Heart right ventricle (tissue), 16 donors: ENCODE measurements at regions not wholly inside any gene's neighbourhood (a gene's known extent, or its start where the extent isn't known, plus 50 kb on each side); places are given as distances from the start of the nearest gene placed in this dataset.

Experiments
- ATAC-seq, 8 donors: fragments of 200-7000 bp; cut with Tn5 transposase; one replicate each; pipeline ENCODE4 v1.9.1; 2020; ENCODE audit warnings: mild to moderate bottlenecking in 8 of 8, moderate library complexity in 8 of 8, moderate number of reproducible peaks in 1 of 8
- DNase-seq, 2 donors: peaks; one replicate each; pipeline ENCODE4 v3.0.0-alpha.2; 2020
- H3K27ac ChIP-seq, 10 donors: fragments of 200-600 bp; sonication (generic) in 2 of 10; one replicate each; pipeline versions ENCODE4 v1.5.0 to v1.8.0; 2020 to 2022; ENCODE audit warnings: mild to moderate bottlenecking in 3 of 10
- H3K27me3 ChIP-seq, 7 donors: fragments of 200-600 bp; one replicate each; pipeline ENCODE4 v1.8.0; 2021 to 2022; ENCODE audit warnings: mild to moderate bottlenecking in 2 of 7
- H3K36me3 ChIP-seq, 9 donors: fragments of 200-600 bp; sonication (generic) in 1 of 9; one replicate each; pipeline versions ENCODE4 v1.5.0 to v1.8.0; 2020 to 2022; ENCODE audit warnings: mild to moderate bottlenecking in 2 of 9
- H3K4me1 ChIP-seq, 9 donors: fragments of 200-600 bp; sonication (generic) in 1 of 9; one replicate each; pipeline versions ENCODE4 v1.5.0 to v1.8.0; 2020 to 2022; ENCODE audit warnings: mild to moderate bottlenecking in 4 of 9
- H3K4me3 ChIP-seq, 10 donors: fragments of 200-600 bp; sonication (generic) in 2 of 10; one replicate each; pipeline versions ENCODE4 v1.5.0 to v1.8.0; 2020 to 2022; ENCODE audit warnings: mild to moderate bottlenecking in 7 of 10, moderate library complexity in 2 of 10
- H3K9me3 ChIP-seq, 11 donors: fragments of 200-600 bp in 10 of 11; sonication (generic) in 2 of 11; one replicate each; pipeline versions ENCODE4 v1.5.0 to v1.8.0; 2013 to 2022; ENCODE audit warnings: mild to moderate bottlenecking in 2 of 11, control low read depth in 1 of 11, moderate library complexity in 1 of 11
- WGBS, 2 donors: extraction: QIAGEN DNeasy Blood & Tissue Kit; methylation state at CpG; one replicate each; pipeline ENCODE4 v1.1.7; 2013; ENCODE audit warnings: inconsistent platforms in 1 of 2; 5-methylcytosine and 5-hydroxymethylcytosine counted together
- intact Hi-C, 10 donors: fragments of 100-400 bp; cut with DNase I; formaldehyde crosslinking; loops; one replicate each; pipeline versions ENCODE4 v1.11.1 to v1.14.2; 2022
- TF ChIP-seq, protein P1 (sequence below), 9 donors: fragments of 200-600 bp; sonication (generic) in 2 of 9; IDR thresholded peaks; one replicate each; pipeline versions ENCODE4 v1.5.0 to v1.8.0; 2021 to 2022; ENCODE audit warnings: antibody characterized with exemption in 9 of 9, mild to moderate bottlenecking in 5 of 9, moderate library complexity in 1 of 9
- donor health status: Arrhythmogenic right ventricular cardiomyopathy.
- donor health status: ischemic (EF 13 %, LVEDD 7.1; RV severe dilation, severe dysfunction).
- donor health status: healthy with polysubstance abuse.
- donor health status: DM: no; HTN: yes; CAD: no.
- donor health status: DM: no; HTN: no; CAD: no.
- donor health status: ischemic (EF 25% LVEDD 6.9; RV normal size, moderate dysfunction).
- donor health status: ischemic (EF 25% LVEDD 5.7; RV mildly dilated, moderate dysfunction).
- donor health status: healthy.
- donor health status: DM: yes; HTN: yes; CAD: no.
- donor health status: Ischemic cardiomyopathy.
- donor health status: ischemic (EF 35%, LVEDD 5.7; RV mildly dilated, moderate dysfunction).
- donor health status: nonischemic (EF 11% LVEDD 7.7; RV severe dilation, severe dysfunction).
- donor health status: DM: yes; HTN: yes; CAD: no.
- donor health status: PGD.
- donor health status: ischemic (EF 29% LVEDD 5.4; RV normal size, mild dysfunction).
- donor health status: nonischemic (EF 23%, LVEDD 6.1; RV moderate dilation, normal function).

DNA sequence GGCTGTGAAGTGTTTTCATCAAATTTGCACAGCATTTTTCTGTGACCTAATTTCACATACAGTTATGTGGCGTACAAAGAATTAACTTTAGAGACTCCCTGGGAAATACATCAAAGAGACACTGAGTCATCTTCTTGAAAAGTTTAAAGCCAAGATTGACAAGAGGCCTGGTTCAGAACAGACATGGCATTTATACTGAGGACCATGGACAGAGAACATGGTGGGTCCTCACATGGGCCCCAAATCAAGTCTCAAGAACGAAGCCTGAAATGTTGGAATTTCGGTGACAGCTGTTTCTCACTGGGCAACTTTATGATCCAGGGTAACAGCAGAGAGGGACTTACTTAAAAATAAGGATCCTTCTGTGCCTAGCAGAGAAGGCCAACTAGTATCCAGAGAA lies 311.5 kb upstream of the KCNJ16 start:
- 70 to 75% methylated on average over 3 of the region's 3 CpGs for WGBS, 2 donors
- H3K36me3 ChIP-seq = no peaks in the 10 kb centered on the region
- no peak for ATAC-seq

DNA sequence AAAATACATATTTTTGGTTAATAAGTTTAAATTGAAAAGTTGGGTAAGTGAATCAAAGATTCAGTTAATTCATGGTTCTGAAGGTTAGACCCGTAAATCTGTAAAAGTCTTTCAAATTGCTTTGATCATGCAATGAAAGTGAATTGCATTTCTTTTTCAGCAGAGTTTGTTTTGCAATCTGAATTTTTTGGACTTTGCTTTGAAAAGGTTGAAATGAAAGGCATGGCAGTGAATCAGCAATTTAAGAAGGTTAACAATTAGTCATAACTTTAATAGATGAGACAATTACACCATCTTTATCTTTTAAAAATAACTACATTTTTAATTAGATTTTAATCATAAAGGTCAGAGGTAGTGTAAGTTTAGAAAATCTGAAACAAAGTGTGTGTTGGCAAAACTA lies 310.9 kb upstream of the KCNJ16 start:
- 85 to 92% methylated on average over 1 of the region's 1 CpG for WGBS, 2 donors
- Histone ChIP-seq H3K27ac (no peak overlapping the region), H3K4me3 (no peak overlapping the region), H3K4me1 (no peaks in the 10 kb centered on the region), H3K9me3 (no peaks in the 10 kb centered on the region), H3K27me3 (no peaks in the 10 kb centered on the region), H3K36me3 (no peaks in the 10 kb centered on the region)
- ATAC-seq (no peak), DNase-seq (no peak)
- intact Hi-C loops = no loop called here
- TF ChIP-seq, protein P1, sequence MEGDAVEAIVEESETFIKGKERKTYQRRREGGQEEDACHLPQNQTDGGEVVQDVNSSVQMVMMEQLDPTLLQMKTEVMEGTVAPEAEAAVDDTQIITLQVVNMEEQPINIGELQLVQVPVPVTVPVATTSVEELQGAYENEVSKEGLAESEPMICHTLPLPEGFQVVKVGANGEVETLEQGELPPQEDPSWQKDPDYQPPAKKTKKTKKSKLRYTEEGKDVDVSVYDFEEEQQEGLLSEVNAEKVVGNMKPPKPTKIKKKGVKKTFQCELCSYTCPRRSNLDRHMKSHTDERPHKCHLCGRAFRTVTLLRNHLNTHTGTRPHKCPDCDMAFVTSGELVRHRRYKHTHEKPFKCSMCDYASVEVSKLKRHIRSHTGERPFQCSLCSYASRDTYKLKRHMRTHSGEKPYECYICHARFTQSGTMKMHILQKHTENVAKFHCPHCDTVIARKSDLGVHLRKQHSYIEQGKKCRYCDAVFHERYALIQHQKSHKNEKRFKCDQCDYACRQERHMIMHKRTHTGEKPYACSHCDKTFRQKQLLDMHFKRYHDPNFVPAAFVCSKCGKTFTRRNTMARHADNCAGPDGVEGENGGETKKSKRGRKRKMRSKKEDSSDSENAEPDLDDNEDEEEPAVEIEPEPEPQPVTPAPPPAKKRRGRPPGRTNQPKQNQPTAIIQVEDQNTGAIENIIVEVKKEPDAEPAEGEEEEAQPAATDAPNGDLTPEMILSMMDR (IDR thresholded peaks at IDR 0.05) = no peak

More for the DNA sequence above, 311.5 kb upstream of the KCNJ16 start:
- Histone ChIP-seq H3K4me3 (no peak overlapping the region), H3K27me3 (no peaks in the 10 kb centered on the region), H3K9me3 (no peaks in the 10 kb centered on the region), H3K4me1 (no peaks in the 10 kb centered on the region), H3K27ac (no peak overlapping the region)
- no peak for DNase-seq
- TF ChIP-seq, protein P1 (IDR thresholded peaks at IDR 0.05) = no peak
- intact Hi-C loops = no loop called here

DNA sequence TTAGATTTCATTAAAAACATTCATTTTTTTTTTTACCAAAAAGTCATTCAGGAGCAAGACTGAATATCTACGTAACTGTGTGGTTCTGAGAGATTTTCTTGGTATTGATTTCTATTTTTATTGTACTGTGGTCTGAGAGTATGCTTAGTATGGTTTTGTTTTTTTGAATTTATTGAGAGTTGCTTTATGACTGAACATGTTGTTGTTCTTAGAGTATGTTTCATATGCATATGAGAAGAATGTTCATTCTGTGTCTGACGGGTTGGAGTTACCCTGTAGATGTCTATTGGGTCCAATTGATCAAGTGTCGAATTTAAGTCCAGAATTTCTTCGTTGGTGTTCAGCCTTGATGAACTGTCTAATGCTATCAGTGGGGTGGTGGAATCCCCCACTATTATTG lies 306.0 kb upstream of the KCNJ16 start:
- H3K27ac ChIP-seq = no peak overlapping the region
- H3K4me1 ChIP-seq = peaks cover 0 to 5% (median 0%) of the 10 kb centered on the region in 9 donors
- H3K9me3 ChIP-seq = peaks cover 0 to 12% (median 0%) of the 10 kb centered on the region in 11 donors
- intact Hi-C loops = no loop called here
- no peaks in the 10 kb centered on the region for H3K36me3 ChIP-seq
- 90 to 95% methylated on average over 4 of the region's 4 CpGs for WGBS, 2 donors
- DNase-seq (no peak), ATAC-seq (no peak)
- H3K4me3 ChIP-seq = no peak overlapping the region
- TF ChIP-seq, protein P1 (IDR thresholded peaks at IDR 0.05) = no peak
- no peaks in the 10 kb centered on the region for H3K27me3 ChIP-seq

DNA sequence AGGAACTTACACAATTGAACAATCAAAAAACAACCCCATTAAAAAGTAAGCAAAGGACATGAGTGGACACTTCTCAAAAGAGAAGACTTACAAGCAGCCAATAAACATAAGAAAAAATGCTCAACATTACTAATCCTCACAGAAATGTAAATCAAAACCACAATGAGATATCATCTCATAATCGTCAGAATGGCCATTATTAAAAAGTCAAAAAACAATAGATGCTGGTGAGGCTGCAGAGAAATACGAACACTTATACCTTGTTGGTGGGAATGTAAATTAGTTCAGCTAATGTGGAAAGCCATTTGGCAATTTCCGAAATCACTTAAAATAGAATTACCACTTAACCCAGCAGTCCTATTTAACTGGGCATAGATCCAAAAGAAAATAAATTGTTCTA lies 301.9 kb upstream of the KCNJ16 start:
- H3K27me3 ChIP-seq = no peaks in the 10 kb centered on the region
- intact Hi-C loops = no loop called here
- peaks cover 0 to 5% (median 0%) of the 10 kb centered on the region in 9 donors for H3K4me1 ChIP-seq
- H3K36me3 ChIP-seq = no peaks in the 10 kb centered on the region
- H3K9me3 ChIP-seq = peaks cover 0 to 12% (median 0%) of the 10 kb centered on the region in 11 donors
- no peak overlapping the region for H3K27ac ChIP-seq
- ATAC-seq (no peak), DNase-seq (no peak)
- 62 to 70% methylated on average over 3 of the region's 3 CpGs for WGBS, 2 donors
- no peak overlapping the region for H3K4me3 ChIP-seq
- TF ChIP-seq, protein P1 (IDR thresholded peaks at IDR 0.05) = no peak
